K562 (cell line): ENCODE measurements at regions not wholly inside any gene's neighbourhood (a gene's known extent, or its start where the extent isn't known, plus 50 kb on each side); places are given as distances from the start of the nearest gene placed in this dataset.
"Not testable (repeated sequence)": the region's sequence is repeated elsewhere in the genome, so short reads cannot be mapped to it uniquely, and the experiment has no call there.

ENCODE experiments used
- ATAC-seq: fragments of 200-7000 bp; cut with Tn5 transposase; 3 replicates; pipeline ENCODE4 v1.9.1; 2020; ENCODE audit warnings: moderate library complexity
- BruUV-seq: library from RNA; stranded (reverse); fragments of 400-500 nt; replicated peaks from 2 replicates; lab custom pipeline; 2021; lab: Mats Ljungman, UMichigan
- CTCF ChIA-PET: fragments of 300-600 bp; formaldehyde crosslinking; extraction: SDS; loops from one replicate; lab custom pipeline; 2021; ENCODE audit warnings: low intra/inter-chr PET ratio; lab: Yijun Ruan, JAX
- POLR2A ChIA-PET: fragments of 300-600, 350-650 bp; sonication (Branson Sonifier 250); formaldehyde crosslinking; extraction: SDS; loops from one replicate; lab custom pipeline; 2021; ENCODE audit warnings: antibody characterized with exemption, inconsistent platforms; lab: Yijun Ruan, JAX
- DNase-seq, 4 experiments: peaks; one replicate each; pipeline versions ENCODE4 v3.0.0 to v3.0.0-alpha.2; 2011 to 2018; ENCODE audit warnings: low spot score in 3 of 4, mixed read lengths in 3 of 4; ENCODE audit errors: extremely low read depth in 1 of 4
- FAIRE-seq: peaks from 2 replicates; lab custom pipeline; 2011; peaks lifted over from hg19 to GRCh38; lab: Jason Lieb, UNC
- H2AFZ ChIP-seq: 2 replicates; pipeline ENCODE4 v1.6.0; 2011; ENCODE audit warnings: low read depth, low read length, control low read depth, inconsistent platforms
- H3K27ac ChIP-seq: fragments of 200-600 bp; 3 replicates; pipeline ENCODE4 v1.8.0; 2011; ENCODE audit warnings: low read depth, mild to moderate bottlenecking, control low read depth, inconsistent platforms, low read length, moderate library complexity, mixed read lengths; ENCODE audit errors: extremely low read depth
- H3K27me3 ChIP-seq, 2 experiments: fragments of 300-600 bp in 1 of 2; 2 replicates in 1 of 2; 3 replicates in 1 of 2; pipeline versions ENCODE4 v1.6.0 to v1.8.0; 2011; ENCODE audit warnings: inconsistent platforms in 2 of 2, low read length in 2 of 2, mild to moderate bottlenecking in 1 of 2, mixed read lengths in 1 of 2, moderate library complexity in 1 of 2; ENCODE audit not compliant: control insufficient read depth in 2 of 2, insufficient read depth in 2 of 2
- H3K36me3 ChIP-seq: fragments of 300-600 bp; 3 replicates; pipeline ENCODE4 v1.8.0; 2011; ENCODE audit warnings: mild to moderate bottlenecking, low read length, inconsistent platforms; ENCODE audit not compliant: control insufficient read depth, insufficient read depth
- H3K4me1 ChIP-seq, 2 experiments: fragments of 200-600 bp in 1 of 2; replicated peaks in 1 of 2; 2 replicates in 1 of 2; 3 replicates in 1 of 2; pipeline versions ENCODE4 v1.5.1 to v1.8.0; 2011; ENCODE audit warnings: inconsistent platforms in 2 of 2, low read length in 2 of 2, mild to moderate bottlenecking in 1 of 2, mixed read lengths in 1 of 2, moderate library complexity in 1 of 2; ENCODE audit not compliant: control insufficient read depth in 2 of 2, insufficient read depth in 2 of 2
- H3K4me2 ChIP-seq: 2 replicates; pipeline ENCODE4 v1.6.1; 2011; ENCODE audit warnings: low read length, control low read depth, inconsistent platforms, mixed read lengths; ENCODE audit not compliant: insufficient read depth
- H3K4me3 ChIP-seq: fragments of 200-600 bp; sonication (generic), shearing (Covaris generic); 2 replicates; pipeline ENCODE4 v1.5.1; 2016; ENCODE audit warnings: control low read depth, inconsistent platforms
- H3K79me2 ChIP-seq: fragments of 200-600 bp; 3 replicates; pipeline ENCODE4 v1.8.0; 2011; ENCODE audit warnings: low read length, inconsistent platforms; ENCODE audit not compliant: control insufficient read depth, insufficient read depth
- H3K9ac ChIP-seq, 2 experiments: 2 replicates each; pipeline versions ENCODE4 v1.6.0 to v1.6.1; 2011; ENCODE audit warnings: low read depth in 2 of 2, low read length in 2 of 2, control low read depth in 1 of 2, inconsistent platforms in 1 of 2, mild to moderate bottlenecking in 1 of 2, mixed read lengths in 1 of 2; ENCODE audit not compliant: insufficient read depth in 1 of 2
- H3K9me1 ChIP-seq: one replicate; pipeline ENCODE4 v1.6.0; 2011; ENCODE audit warnings: inconsistent platforms, mild to moderate bottlenecking, low read length, moderate library complexity; ENCODE audit not compliant: control insufficient read depth, insufficient read depth
- H3K9me3 ChIP-seq: replicated peaks from 2 replicates; pipeline ENCODE4 v1.5.1; 2011; ENCODE audit warnings: low read depth, low read length, inconsistent platforms; ENCODE audit not compliant: control insufficient read depth, insufficient read depth
- H4K20me1 ChIP-seq: replicated peaks from 2 replicates; pipeline ENCODE4 v1.6.1; 2011; ENCODE audit warnings: low read length, inconsistent platforms, mixed read lengths; ENCODE audit not compliant: control insufficient read depth, insufficient read depth
- WGBS: fragments of 100-300 bp; shearing (Covaris generic); methylation state at CpG from one replicate; pipeline ENCODE4 v1.1.6; 2016; ENCODE audit warnings: low coverage, mixed read lengths; ENCODE audit not compliant: insufficient coverage; ENCODE audit errors: missing lambda C conversion rate; 5-methylcytosine and 5-hydroxymethylcytosine counted together
- in situ Hi-C: fragments of 300-500 bp; cut with MboI; formaldehyde crosslinking; loops from 4 replicates; pipeline ENCODE4 v1.15.0; 2018; ENCODE audit warnings: inconsistent platforms, mixed read lengths
- intact Hi-C: fragments of 100-400 bp; cut with micrococcal nuclease; formaldehyde crosslinking; loops from 2 replicates; pipeline ENCODE4 v1.14.2; 2022

DNA sequence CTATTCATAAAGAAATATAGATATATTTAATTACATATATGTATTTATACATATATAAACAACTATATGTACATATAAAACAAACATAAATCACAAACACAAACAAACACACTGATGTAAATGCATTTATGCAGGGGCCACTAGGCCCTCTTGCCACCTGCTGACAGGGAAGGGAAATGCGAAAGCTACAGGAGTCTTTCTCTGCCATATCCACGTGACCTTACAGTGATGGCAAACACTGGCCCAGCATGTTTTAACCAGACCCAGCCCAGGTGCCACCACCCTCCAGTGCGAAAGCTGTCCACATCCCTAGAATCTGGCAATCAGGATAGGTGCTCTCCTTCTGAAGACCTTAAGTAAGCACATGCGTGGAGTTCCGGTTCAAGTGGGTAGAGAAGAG is 187.0 kb downstream of the ANKRD36B start:
- H3K79me2 ChIP-seq, H3K36me3 ChIP-seq, H3K4me1 ChIP-seq, H3K9me3 ChIP-seq, H3K4me2 ChIP-seq, H3K27ac ChIP-seq, H2AFZ ChIP-seq, H3K9me1 ChIP-seq, BruUV-seq, H3K4me3 ChIP-seq, POLR2A ChIA-PET, H3K9ac ChIP-seq, DNase-seq, H4K20me1 ChIP-seq, intact Hi-C loops, H3K27me3 ChIP-seq, FAIRE-seq, CTCF ChIA-PET: not testable (repeated sequence)
- WGBS: no CpG with 5 or more reads among the region's 5 CpGs
- in situ Hi-C loops: loop anchor here (25.0 kb wide), 1 partner anchor 1590 kb away; no protein-coding TSS in a partner anchor
- ATAC-seq: peak; percentile 65; the same call in 2 of the 3 replicates

DNA sequence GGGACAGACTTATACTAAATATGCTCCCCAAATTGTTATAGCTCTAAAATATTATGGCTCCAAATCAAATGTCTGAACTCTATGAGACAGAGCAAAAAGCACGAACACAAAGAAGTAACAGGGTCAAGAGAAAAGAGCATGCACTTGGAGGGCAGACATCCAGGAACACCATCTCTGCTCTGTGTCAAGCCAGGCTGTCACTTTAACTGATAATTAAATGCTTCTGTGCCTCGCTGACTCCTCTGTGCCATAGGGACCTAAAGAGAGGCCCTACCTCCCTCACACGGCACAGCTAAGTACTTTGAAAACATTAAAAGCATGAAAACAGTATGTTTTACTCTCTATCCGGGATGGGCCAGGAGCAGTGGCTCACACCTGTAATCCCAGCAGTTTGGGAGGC is 194.0 kb downstream of the ANKRD36B start:
- H4K20me1 ChIP-seq, H3K79me2 ChIP-seq, H3K4me3 ChIP-seq, H3K27ac ChIP-seq, H2AFZ ChIP-seq, BruUV-seq, H3K36me3 ChIP-seq, H3K9me1 ChIP-seq, DNase-seq, intact Hi-C loops, H3K9me3 ChIP-seq, ATAC-seq, CTCF ChIA-PET, POLR2A ChIA-PET, in situ Hi-C loops, H3K4me1 ChIP-seq, H3K9ac ChIP-seq, H3K27me3 ChIP-seq, H3K4me2 ChIP-seq, FAIRE-seq: not testable (repeated sequence)
- WGBS: 0% methylated on average over 2 of the region's 4 CpGs

DNA sequence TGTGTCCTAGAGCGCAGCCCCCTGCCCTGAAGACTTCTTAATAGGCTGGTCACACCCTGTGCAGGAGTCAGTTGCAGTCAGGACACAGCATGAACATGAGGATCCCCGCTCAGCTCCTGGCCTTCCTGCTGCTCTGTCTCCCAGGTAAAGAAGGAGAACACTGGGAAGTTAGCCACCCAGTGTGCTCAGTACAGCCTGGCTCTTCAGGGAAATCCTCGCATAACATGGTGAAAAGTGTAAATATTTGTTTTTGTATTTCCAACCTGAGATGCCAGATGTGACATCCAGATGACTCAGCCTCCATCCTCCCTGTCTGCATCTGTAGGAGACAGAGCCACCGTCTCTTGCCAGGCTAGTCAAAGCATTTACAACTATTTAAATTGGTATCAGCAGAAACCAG is 203.9 kb downstream of the ANKRD36B start:
- H3K9ac ChIP-seq, H3K4me3 ChIP-seq, H3K36me3 ChIP-seq, CTCF ChIA-PET, ATAC-seq, H3K27me3 ChIP-seq, BruUV-seq, H3K79me2 ChIP-seq, H3K4me1 ChIP-seq, DNase-seq, H2AFZ ChIP-seq, POLR2A ChIA-PET, H3K9me3 ChIP-seq, H3K4me2 ChIP-seq, H3K27ac ChIP-seq, FAIRE-seq, in situ Hi-C loops, H4K20me1 ChIP-seq, intact Hi-C loops, H3K9me1 ChIP-seq: not testable (repeated sequence)
- WGBS: no CpG with 5 or more reads among the region's 4 CpGs

DNA sequence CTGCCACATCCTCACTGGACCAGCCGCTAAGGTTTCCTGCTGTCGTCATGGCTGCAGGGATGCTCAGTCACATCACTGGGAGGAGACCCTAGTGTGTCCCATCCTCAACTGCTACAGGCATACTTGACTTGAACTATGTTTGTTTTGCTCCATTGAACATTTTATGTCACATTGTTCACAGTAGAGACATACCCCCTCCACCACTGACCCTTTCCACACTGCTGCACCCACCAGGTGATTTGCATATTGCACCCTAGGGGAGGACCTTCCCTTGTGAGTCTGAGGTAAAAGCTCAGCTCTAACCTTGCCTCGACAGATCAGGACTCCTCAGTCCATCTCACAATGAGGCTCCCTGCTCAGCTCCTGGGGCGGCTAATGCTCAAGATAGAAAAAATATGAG is 213.8 kb downstream of the ANKRD36B start:
- FAIRE-seq, H3K27me3 ChIP-seq, H3K4me3 ChIP-seq, H3K36me3 ChIP-seq, CTCF ChIA-PET, DNase-seq, ATAC-seq, H3K4me1 ChIP-seq, H3K9me1 ChIP-seq, H3K27ac ChIP-seq, in situ Hi-C loops, H4K20me1 ChIP-seq, H3K9me3 ChIP-seq, POLR2A ChIA-PET, H2AFZ ChIP-seq, intact Hi-C loops, BruUV-seq, H3K9ac ChIP-seq, H3K79me2 ChIP-seq, H3K4me2 ChIP-seq: not testable (repeated sequence)
- no CpG with 5 or more reads among the region's 4 CpGs for WGBS
